Activated CD8-positive, alpha-beta memory T cell treated with anti-CD3 and anti-CD28 coated beads, Interleukin-2, amount 50 U/mL, for 24 hours (primary cell): ENCODE measurements at regions not wholly inside any gene's neighbourhood (a gene's known extent, or its start where the extent isn't known, plus 50 kb on each side); places are given as distances from the start of the nearest gene placed in this dataset.
"Not testable (repeated sequence)": the region's sequence is repeated elsewhere in the genome, so short reads cannot be mapped to it uniquely, and the experiment has no call there.

ENCODE experiments used
- DNase-seq: peaks from one replicate; pipeline ENCODE4 v3.0.0-alpha.2; 2020; ENCODE audit errors: extremely low read depth

DNA sequence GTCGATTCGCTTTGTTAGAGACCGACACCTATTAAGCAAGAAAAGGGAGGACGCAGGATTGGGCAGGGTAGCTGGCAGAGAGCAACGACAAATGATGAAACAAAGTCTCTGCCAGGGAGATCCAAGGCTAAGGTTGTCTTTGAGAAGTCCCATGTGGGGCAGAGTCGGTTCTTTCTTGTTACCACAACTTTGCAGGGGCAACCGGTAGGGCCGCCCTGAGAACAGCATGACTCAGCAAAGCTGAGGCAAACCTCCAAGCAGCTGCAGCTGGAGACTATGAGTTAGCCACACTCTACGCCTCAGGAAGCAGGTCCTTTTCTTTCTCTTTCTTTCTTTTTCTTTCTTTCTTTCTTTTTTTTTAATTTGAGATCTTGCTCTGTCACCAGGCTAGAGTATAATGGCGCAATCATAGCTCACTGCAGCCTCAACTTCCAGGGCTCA is 452.3 kb upstream of the ID2 start:
- peak; percentile 15 for DNase-seq

GRCh38 chr2:8230466-8230865 is 451.4 kb upstream of the ID2 start:
- no peak for DNase-seq

DNA sequence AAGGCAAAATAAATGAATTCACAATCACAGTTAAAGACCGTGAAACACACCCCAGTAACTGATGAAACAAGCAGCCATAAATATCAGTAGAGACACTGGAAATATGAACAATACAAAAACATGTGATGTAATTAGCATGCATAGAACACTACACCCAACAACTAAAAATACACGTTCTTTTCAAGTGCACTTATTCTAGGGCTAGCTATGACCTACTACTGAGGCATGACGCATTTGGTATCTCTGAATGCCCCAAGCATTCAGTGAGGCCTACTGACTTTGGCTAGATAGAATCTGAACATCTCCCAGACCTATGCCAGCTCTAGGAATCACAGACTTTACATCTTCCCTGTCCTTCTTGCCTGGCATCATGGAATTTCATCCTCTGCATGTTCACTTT is 450.0 kb upstream of the ID2 start:
- no peak for DNase-seq

- no peak for DNase-seq
Observed at GRCh38 chr2:8232871-8233270, 449.0 kb upstream of the ID2 start.

DNA sequence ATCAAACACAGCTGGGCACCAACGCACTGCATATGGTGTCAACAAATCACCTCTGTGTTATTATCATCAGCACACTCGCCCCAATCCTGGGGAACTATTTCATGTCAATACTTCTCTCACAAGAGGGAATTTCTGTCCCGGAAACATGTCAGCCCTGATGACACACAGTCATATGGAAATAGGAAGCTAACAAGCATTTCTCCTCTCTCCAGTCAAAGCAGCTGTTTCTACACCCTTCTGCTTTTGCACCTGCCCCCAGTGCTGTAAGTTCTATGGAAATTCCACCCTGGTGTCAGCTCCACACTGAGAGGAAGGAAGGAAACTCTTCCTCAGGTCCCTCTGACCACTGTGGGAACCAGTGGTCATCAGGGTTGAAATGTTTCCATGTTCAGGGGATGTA is 447.6 kb upstream of the ID2 start:
- no peak for DNase-seq

- DNase-seq: no peak
Observed at GRCh38 chr2:8234757-8235374, 447.0 kb upstream of the ID2 start.

- DNase-seq: no peak
Observed at GRCh38 chr2:8235419-8235818, 446.4 kb upstream of the ID2 start.

DNA sequence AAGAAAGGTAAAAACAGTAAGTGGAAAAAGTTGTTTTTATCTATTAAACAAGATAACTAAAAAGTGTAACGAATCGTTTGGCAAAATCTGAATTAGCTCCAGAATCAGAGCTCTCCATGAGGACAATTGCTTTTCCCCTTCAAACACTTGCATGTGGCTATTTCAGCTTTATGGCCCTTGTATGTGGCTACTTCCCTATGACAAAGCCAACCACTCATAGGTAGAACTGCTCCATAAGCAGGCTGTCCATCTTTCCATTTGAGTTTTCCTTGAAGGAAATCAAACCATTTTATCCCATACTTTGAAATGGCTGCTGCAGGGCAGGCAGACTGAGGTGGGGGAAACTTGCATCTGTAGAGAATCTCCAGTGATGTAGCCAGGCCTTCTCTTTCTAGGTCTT is 445.5 kb upstream of the ID2 start:
- DNase-seq: no peak

- no peak for DNase-seq
Observed at GRCh38 chr2:8238521-8239230, 443.2 kb upstream of the ID2 start.

DNA sequence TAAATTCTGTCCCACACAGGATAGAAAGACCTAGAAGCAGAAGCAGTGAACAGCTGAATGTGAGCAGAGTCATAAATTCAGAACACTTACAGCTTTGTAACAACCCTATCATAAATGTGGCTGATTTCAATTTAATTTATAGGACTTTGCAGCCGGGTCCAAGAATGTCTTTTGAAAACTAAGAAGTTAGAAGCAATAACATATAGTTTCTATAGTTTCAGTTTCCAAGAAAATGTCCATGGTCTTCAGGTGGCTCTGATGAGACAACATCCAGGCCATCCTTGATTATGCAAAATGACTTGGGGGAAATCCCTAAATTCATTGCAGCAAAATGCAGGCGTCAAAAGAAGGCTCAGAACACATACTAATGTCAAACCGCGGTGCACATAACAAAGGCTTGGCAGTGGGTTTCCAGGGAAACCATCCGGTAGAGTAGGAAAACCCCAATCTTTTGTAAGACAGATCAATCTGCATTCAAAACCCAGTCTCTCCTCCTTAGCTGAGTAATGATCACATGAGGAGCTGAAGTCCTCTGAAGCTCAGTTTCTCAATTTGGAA is 442.2 kb upstream of the ID2 start:
- no peak for DNase-seq

DNA sequence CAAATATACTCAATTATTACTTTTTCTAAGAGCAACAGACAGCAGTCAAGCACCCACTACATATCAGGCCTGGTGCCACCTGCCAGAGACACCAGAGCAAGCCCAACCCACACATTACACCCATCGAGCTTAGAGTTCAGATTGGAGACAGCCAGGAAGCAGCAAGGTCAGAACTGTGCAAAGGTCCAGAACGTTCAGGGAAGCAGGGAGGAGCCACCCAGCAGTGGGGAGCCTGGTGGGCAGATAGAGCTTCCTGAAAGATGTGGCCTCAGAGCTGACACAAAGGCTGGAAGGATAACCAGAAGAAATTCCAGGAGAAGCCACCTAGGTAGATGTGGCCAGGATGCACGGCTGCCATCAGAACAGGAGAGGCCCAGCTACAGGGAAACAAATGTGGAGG is 440.5 kb upstream of the ID2 start:
- no peak for DNase-seq

DNA sequence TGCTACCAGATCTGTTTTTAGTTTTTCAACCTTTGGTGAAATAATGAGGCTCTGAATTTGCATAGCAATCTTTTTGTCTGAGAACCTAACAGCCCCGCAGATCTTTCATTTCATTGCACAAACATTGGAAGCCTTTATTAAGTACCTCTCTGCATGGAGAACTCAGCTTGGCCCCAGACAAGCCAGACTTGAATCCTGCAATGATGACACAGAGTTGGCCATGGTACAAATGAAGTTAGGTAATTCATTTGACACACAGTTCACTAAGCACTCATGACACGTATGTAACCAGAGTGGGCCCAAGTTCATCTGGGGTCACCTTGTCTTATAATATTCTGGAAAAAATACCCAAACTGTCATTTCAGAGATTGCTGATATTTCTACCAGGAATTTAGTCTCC is 439.1 kb upstream of the ID2 start:
- no peak for DNase-seq

- DNase-seq: no peak
Observed at GRCh38 chr2:8243748-8244400, 438.0 kb upstream of the ID2 start.

- no peak for DNase-seq
Observed at GRCh38 chr2:8244639-8245038, 437.2 kb upstream of the ID2 start.

DNA sequence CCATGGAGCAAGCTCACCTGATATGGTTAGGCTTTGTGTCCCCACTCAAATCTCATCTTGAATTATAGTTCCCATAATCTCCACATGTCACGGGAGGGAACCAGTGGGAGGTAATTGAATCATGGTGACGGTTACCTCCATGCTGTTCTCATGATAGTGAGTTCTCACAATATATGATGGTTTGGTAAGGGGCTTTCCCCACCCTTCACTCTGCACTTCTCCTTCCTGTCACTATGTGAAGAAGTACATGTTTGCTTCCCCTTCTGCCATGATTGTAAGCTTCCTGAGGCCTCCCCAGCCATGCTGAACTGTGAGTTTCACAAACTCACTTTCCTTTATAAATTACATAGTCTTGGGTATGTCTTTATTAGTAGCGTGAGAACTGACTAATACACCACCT is 435.7 kb upstream of the ID2 start:
- DNase-seq: no peak

DNA sequence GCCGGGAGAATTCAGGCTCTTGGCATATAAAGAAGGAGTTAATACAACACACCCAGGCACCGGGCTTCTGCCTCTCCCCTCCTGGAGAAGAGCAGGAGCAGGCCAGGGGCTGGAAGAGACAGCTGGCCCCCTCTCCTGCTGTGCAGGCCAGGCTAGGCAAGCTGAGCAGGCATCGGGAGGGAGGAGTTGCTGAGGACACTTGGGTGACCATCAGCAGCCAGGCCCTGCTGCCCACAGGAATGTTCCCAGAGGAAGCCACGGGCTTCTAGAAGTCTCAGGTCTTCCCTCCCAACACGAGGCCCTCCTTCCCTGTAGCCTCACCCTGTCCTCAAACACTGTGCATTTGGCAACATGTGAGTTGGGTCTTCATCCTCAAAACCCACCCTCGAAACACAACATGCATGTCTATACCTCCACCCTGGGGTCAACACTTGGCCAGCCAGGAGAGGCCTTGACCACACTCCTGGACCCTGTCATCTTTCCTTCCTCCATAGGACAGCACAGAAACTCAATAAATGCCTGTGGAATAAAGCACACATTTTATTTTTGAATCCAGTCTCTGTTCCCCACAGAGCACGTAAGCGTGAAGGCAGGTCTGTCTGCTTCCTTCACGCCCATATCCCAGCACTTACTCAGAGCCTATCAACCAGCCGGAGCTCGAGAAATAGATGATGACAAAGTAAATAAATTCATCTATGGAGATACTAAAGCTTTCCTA is 433.8 kb upstream of the ID2 start:
- no peak for DNase-seq

GRCh38 chr2:8248623-8248957 is 433.3 kb upstream of the ID2 start:
- DNase-seq: no peak

GRCh38 chr2:8249141-8249540 is 432.7 kb upstream of the ID2 start:
- no peak for DNase-seq

GRCh38 chr2:8249769-8250168 is 432.1 kb upstream of the ID2 start:
- no peak for DNase-seq

DNA sequence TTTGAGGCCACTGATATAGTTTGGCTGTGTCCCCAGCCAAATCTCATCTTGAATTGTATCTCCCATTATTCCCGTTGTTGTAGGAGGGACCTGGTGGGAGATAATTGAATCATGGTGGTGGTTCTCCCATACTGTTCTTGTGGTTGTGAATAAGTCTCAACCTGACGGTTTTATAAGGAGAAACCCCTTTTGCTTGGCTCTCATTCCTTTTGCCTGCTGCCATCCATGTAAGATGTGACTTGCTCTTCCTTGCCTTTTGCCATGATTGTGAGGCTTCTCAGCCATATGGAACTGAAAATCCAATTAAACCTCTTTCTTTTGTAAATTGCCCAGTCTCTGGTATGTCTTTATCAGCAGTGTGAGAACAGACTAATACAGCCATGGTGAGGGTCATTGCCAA is 431.6 kb upstream of the ID2 start:
- DNase-seq: not testable (repeated sequence)

GRCh38 chr2:8251291-8251690 is 430.6 kb upstream of the ID2 start:
- DNase-seq: no peak

DNA sequence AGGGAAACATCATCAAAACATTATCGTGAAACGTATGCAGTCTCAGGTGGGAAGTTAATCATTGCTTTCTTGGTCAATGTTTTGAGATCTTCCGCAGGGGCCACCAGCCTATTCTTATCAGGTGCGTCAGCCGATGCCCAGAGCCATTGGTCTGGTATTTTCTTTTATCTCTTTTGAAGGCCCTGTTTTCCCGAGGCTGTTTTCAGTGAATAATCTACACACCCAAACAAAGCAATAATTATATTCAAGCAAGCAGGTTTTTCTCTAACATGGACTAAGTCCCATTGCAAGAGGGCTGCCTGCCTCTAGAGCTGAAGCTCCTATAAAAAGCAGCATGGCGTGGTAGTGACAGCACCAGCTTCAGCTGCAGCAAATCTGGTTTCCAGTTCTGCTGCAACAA is 430.0 kb upstream of the ID2 start:
- no peak for DNase-seq
